A549 (cell line): ENCODE measurements at regions not wholly inside any gene's neighbourhood (a gene's known extent, or its start where the extent isn't known, plus 50 kb on each side); places are given as distances from the start of the nearest gene placed in this dataset.

Experiments
- ATAC-seq, 2 experiments: fragments of 200-7000 bp in 1 of 2; fragments of >200 bp in 1 of 2; cut with Nextera tagmentation in 1 of 2; cut with Tn5 transposase in 1 of 2; 3 replicates each; pipeline versions ENCODE4 v1.8.0 to v1.9.1; 2018 to 2020; ENCODE audit warnings: mild to moderate bottlenecking in 1 of 2, moderate library complexity in 1 of 2
- CTCF ChIA-PET: fragments of 300-600 bp; sonication (Branson Sonifier 250); formaldehyde crosslinking; extraction: SDS; loops from one replicate; lab custom pipeline; 2021; ENCODE audit warnings: antibody characterized with exemption, inconsistent platforms; lab: Yijun Ruan, JAX
- POLR2A ChIA-PET: fragments of 350-600 bp; formaldehyde crosslinking; extraction: SDS; loops from one replicate; lab custom pipeline; 2021; ENCODE audit warnings: antibody characterized with exemption, inconsistent platforms; lab: Yijun Ruan, JAX
- DNase-seq, 2 experiments: peaks; one replicate each; pipeline versions ENCODE4 v3.0.0 to v3.0.0-alpha.2; 2011 to 2016; ENCODE audit warnings: low read depth in 1 of 2, low spot score in 1 of 2
- FAIRE-seq: peaks from 2 replicates; lab custom pipeline; 2011; peaks lifted over from hg19 to GRCh38; lab: Jason Lieb, UNC
- H3K27ac ChIP-seq, 2 experiments: fragments of >200 bp; sonication (Bioruptor Twin); formaldehyde crosslinking; 3 replicates each; pipeline ENCODE4 v1.5.1; 2016 to 2017
- H3K4me1 ChIP-seq: fragments of >200 bp; sonication (Bioruptor Twin); formaldehyde crosslinking; 3 replicates; pipeline ENCODE4 v1.6.1; 2016
- H3K4me2 ChIP-seq: fragments of >200 bp; sonication (Bioruptor Twin); formaldehyde crosslinking; 3 replicates; pipeline ENCODE4 v1.6.1; 2016
- H3K4me3 ChIP-seq: fragments of >200 bp; sonication (Bioruptor Twin); formaldehyde crosslinking; 3 replicates; pipeline ENCODE4 v1.5.1; 2016
- H3K9me3 ChIP-seq: fragments of >200 bp; sonication (Bioruptor Twin); formaldehyde crosslinking; 3 replicates; pipeline ENCODE4 v1.6.1; 2016
- BCL3 ChIP-seq: fragments of >200 bp; sonication (Bioruptor Twin); formaldehyde crosslinking; IDR thresholded peaks from 3 replicates; pipeline ENCODE4 v1.6.1; 2016
- CBX2 ChIP-seq: fragments of 200-600 bp; sonication (generic); IDR thresholded peaks from 2 replicates; pipeline ENCODE4 v1.6.1; 2016; ENCODE audit warnings: low read depth, mild to moderate bottlenecking, borderline replicate concordance
- CEBPB ChIP-seq, 2 experiments: fragments of >200 bp in 1 of 2; sonication (Bioruptor Twin) in 1 of 2; formaldehyde crosslinking in 1 of 2; IDR thresholded peaks; 2 replicates each; pipeline ENCODE4 v1.6.1; 2012 to 2016
- FOSL2 ChIP-seq, 2 experiments: fragments of 450-650 bp in 1 of 2; fragments of >200 bp in 1 of 2; sonication (Bioruptor Twin) in 1 of 2; formaldehyde crosslinking; IDR thresholded peaks; 2 replicates each; pipeline versions ENCODE4 v1.5.0 to v1.6.1; 2016 to 2020; ENCODE audit warnings: mild to moderate bottlenecking in 1 of 2, moderate library complexity in 1 of 2
- HDAC2 ChIP-seq: fragments of 200-600 bp; sonication (generic); IDR thresholded peaks from 2 replicates; pipeline ENCODE4 v1.6.1; 2016
- HES2 ChIP-seq: fragments of >200 bp; sonication (Bioruptor Twin); formaldehyde crosslinking; IDR thresholded peaks from 2 replicates; pipeline ENCODE4 v1.6.1; 2016
- HEYL ChIP-seq: fragments of 250-450 bp; sonication (Bioruptor Pico); IDR thresholded peaks from 2 replicates; pipeline ENCODE4 v1.8.0; 2021; ENCODE audit warnings: mild to moderate bottlenecking, moderate library complexity
- HOXA7 ChIP-seq: fragments of 250-450 bp; sonication (Bioruptor Pico); IDR thresholded peaks from 2 replicates; pipeline ENCODE4 v1.5.0; 2020; ENCODE audit warnings: mild to moderate bottlenecking, moderate library complexity
- HOXB13 ChIP-seq: fragments of 250-450 bp; sonication (Bioruptor Pico); IDR thresholded peaks from 2 replicates; pipeline ENCODE4 v1.5.0; 2020; ENCODE audit warnings: low read depth, mild to moderate bottlenecking, moderate library complexity
- JUNB ChIP-seq: fragments of >200 bp; sonication (Bioruptor Twin); formaldehyde crosslinking; IDR thresholded peaks from 2 replicates; pipeline ENCODE4 v1.6.1; 2016
- KDM5A ChIP-seq: fragments of 200-600 bp; sonication (generic); IDR thresholded peaks from 2 replicates; pipeline ENCODE4 v1.6.1; 2016; ENCODE audit warnings: antibody characterized with exemption, mild to moderate bottlenecking
- MAFK ChIP-seq: fragments of 450-650 bp; IDR thresholded peaks from 2 replicates; pipeline ENCODE4 v1.6.1; 2014; ENCODE audit not compliant: partially characterized antibody
- MYC ChIP-seq: IDR thresholded peaks from 2 replicates; pipeline ENCODE4 v1.6.1; 2012; ENCODE audit warnings: mild to moderate bottlenecking, inconsistent platforms, low read length, improper control_type of control experiment, borderline replicate concordance
- NFE2L2 ChIP-seq: fragments of 150-350 bp; conservative IDR thresholded peaks from 2 replicates; pipeline ENCODE4 v1.6.1; 2014; ENCODE audit warnings: low read length
- PBX3 ChIP-seq: IDR thresholded peaks from 2 replicates; pipeline ENCODE4 v1.6.1; 2012
- REST ChIP-seq: fragments of 200-600 bp; sonication (generic); IDR thresholded peaks from 2 replicates; pipeline ENCODE4 v1.6.1; 2016; ENCODE audit warnings: antibody characterized with exemption, mild to moderate bottlenecking, moderate library complexity
- RFX5 ChIP-seq: fragments of 450-650 bp; IDR thresholded peaks from 2 replicates; pipeline ENCODE4 v1.7.1; 2014; ENCODE audit warnings: antibody characterized with exemption, mild to moderate bottlenecking, moderate library complexity
- SREBF2 ChIP-seq: fragments of 450-650 bp; IDR thresholded peaks from 2 replicates; pipeline ENCODE4 v1.6.1; 2014; ENCODE audit warnings: mild to moderate bottlenecking, moderate library complexity
- TFCP2L1 ChIP-seq: fragments of 250-450 bp; sonication (Bioruptor Pico); IDR thresholded peaks from 2 replicates; pipeline ENCODE4 v1.5.0; 2021; ENCODE audit warnings: mild to moderate bottlenecking
- TP53 ChIP-seq: fragments of 250-450 bp; sonication (Bioruptor Pico); IDR thresholded peaks from 2 replicates; pipeline ENCODE4 v1.5.0; 2021; ENCODE audit warnings: mild to moderate bottlenecking, moderate library complexity
- ZFP36 ChIP-seq: fragments of 450-650 bp; IDR thresholded peaks from 2 replicates; pipeline ENCODE4 v1.6.1; 2014; ENCODE audit warnings: borderline replicate concordance; ENCODE audit not compliant: partially characterized antibody
- ZNF302 ChIP-seq: fragments of 250-450 bp; sonication (Bioruptor Pico); IDR thresholded peaks from 2 replicates; pipeline ENCODE4 v1.9.0; 2021; ENCODE audit warnings: inconsistent platforms, mild to moderate bottlenecking, moderate library complexity
- ZSCAN20 ChIP-seq: fragments of 250-450 bp; sonication (Bioruptor Pico); IDR thresholded peaks from 2 replicates; pipeline ENCODE4 v1.8.0; 2022; ENCODE audit warnings: mild to moderate bottlenecking, moderate library complexity
- WGBS: methylation state at CpG from one replicate; pipeline ENCODE4 v1.1.6; 2017; ENCODE audit errors: missing lambda C conversion rate; 5-methylcytosine and 5-hydroxymethylcytosine counted together

GRCh38 chr1:200275415-200275814, 134.4 kb downstream of the ZNF281 start:
- FAIRE-seq: no peak
- TF ChIP-seq MAFK (no peak), HOXA7 (CRISPR knock-in tag) (no peak), SREBF2 (no peak), ZNF302 (CRISPR knock-in tag) (no peak), TFCP2L1 (CRISPR knock-in tag) (no peak), FOSL2 (IDR thresholded peaks at IDR 0.05) (no peak), FOSL2 (CRISPR knock-in tag; IDR thresholded peaks at IDR 0.05) (no peak), RFX5 (no peak), HES2 (no peak), JUNB (no peak), HEYL (no peak), KDM5A (no peak), CBX2 (no peak), TP53 (CRISPR knock-in tag) (no peak), NFE2L2 (no peak), ZSCAN20 (no peak), HDAC2 (no peak), REST (no peak), HOXB13 (CRISPR knock-in tag) (no peak), BCL3 (no peak), MYC (no peak)
- Histone ChIP-seq H3K4me3 (no peak overlapping the region), H3K27ac (no peak overlapping the region), H3K4me2 (no peak overlapping the region), H3K9me3 (0 out of 3 replicates have a peak, but pooled peaks cover 3% of the 10 kb centered on the region), H3K4me1 (peaks cover 9% of the 10 kb centered on the region; the same call in 1 of the 3 replicates)
- no peak; a peak in 1 of 6 replicates for ATAC-seq
- 62% methylated on average over 4 of the region's 4 CpGs for WGBS
- ChIA-PET CTCF (interaction anchor here (1.0 to 3.4 kb wide), 6 partner anchors 17 to 248 kb away, joined by 3 to 12 read pairs (median 4); partner anchors contain the start of gene NR5A2), POLR2A (interaction anchor here (0.6 kb wide), 1 partner anchor 64 kb away, joined by 3 read pairs; no protein-coding TSS in a partner anchor)
- DNase-seq: no peak

- 66% methylated on average over 4 of the region's 4 CpGs for WGBS
- ATAC-seq (no peak), DNase-seq (no peak), FAIRE-seq (no peak)
- H3K27ac ChIP-seq: no peak overlapping the region
- POLR2A ChIA-PET: no interaction called here
- TF ChIP-seq HOXB13 (CRISPR knock-in tag): no peak
- TF ChIP-seq ZFP36: no peak
- no peak for TF ChIP-seq CBX2
- TF ChIP-seq CEBPB (IDR thresholded peaks at IDR 0.05): no peak
- no peak for TF ChIP-seq PBX3
- CTCF ChIA-PET: interaction anchor here (1.1 to 3.4 kb wide), 4 partner anchors 16 to 214 kb away, joined by 3 to 12 read pairs (median 6); no protein-coding TSS in a partner anchor
- peaks cover 9% of the 10 kb centered on the region; the same call in 1 of the 3 replicates for H3K4me1 ChIP-seq
- no peak overlapping the region for H3K4me3 ChIP-seq
- no peaks in the 10 kb centered on the region for H3K9me3 ChIP-seq
- H3K4me2 ChIP-seq: no peak overlapping the region
Measured at GRCh38 chr1:200274116-200274515, 135.7 kb downstream of the ZNF281 start.
